Activated CD4-positive, alpha-beta T cell treated with anti-CD3 and anti-CD28 coated beads, Interleukin-2, amount 50 U/mL, for 16 hours (primary cell): ENCODE measurements at regions not wholly inside any gene's neighbourhood (a gene's known extent, or its start where the extent isn't known, plus 50 kb on each side); places are given as distances from the start of the nearest gene placed in this dataset.

Experiments used
- DNase-seq: peaks from one replicate; pipeline ENCODE4 v3.0.0-alpha.2; 2020

DNA sequence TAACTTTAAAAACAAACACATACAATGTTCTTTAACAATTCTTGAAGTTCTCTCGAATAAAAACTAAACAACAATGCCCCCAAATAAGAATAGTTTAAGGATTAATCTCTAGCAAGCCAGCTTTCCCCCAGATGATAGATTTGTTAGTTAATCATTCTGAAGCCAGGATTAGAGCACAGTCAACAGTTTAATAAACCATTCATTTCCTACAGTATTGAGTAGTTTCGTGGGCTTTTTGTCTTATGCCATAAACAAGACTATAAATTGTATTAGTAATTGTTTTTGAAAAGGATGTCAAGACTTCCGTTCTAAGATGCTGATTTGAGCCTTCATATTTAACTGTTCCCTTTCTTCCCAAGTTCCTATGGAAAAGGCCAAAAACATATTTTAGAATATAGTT is 136.6 kb downstream of the PIK3R1 start:
- no peak for DNase-seq

DNA sequence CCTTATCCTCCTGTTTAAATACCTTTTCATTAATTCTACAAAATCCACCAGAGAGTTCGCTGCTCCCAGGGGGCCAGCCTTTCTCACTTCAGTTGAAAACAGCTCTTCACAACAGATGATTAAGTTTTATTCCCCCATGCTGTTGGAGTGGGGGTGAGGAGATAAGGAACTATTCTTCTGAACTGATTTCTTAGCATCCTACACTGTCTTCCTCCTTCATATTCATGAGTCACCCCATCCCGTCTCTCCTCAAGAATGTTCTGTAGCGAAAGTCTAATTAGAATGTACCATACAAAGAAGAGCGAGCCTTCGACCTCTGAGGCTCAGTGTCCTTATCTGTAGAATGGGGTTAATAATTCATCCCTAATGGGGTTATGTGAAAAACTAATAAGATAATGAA is 138.0 kb downstream of the PIK3R1 start:
- no peak for DNase-seq

GRCh38 chr5:68354315-68354714 is 138.8 kb downstream of the PIK3R1 start:
- no peak for DNase-seq

DNA sequence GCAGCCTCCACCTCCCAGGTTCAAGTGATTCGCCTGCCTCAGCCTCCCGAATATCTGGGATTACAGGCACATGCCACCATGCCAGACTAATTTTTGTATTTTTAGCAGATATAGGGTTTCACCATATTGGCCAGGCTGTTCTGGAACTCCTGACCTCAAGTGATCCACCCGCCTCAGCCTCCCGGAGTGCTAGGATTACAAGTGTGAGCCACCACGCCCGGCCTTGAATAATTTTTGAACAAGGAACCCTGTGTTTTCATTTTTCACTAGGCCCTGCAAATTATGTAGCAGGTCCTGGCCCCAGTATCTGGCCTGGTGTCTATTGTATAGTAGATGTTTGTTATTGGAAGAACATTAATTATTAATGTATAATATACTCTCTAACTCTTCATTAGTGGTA is 140.7 kb downstream of the PIK3R1 start:
- no peak for DNase-seq

GRCh38 chr5:68356623-68357022 is 141.1 kb downstream of the PIK3R1 start:
- no peak for DNase-seq

DNA sequence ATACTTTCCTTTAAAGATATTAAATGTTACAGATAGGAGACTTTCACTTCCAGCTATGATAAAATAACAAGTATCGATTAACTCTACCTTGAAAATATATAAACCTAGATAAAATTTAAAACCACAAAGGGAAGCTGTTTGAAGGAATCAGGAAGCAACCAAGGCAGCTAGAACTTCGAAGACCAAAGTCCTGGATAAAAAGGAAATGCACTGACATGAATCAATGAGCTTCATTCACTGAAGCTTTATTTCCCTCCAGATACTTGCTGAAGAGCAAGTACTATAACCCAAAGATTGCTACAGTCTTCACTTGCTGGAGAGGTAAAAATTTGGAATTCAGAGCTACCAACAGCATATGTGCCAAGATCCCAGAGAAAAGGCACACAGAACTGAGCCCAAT is 144.1 kb downstream of the PIK3R1 start:
- no peak for DNase-seq

- DNase-seq, result no peak
Observed at GRCh38 chr5:68362331-68362730, 146.8 kb downstream of the PIK3R1 start.

DNA sequence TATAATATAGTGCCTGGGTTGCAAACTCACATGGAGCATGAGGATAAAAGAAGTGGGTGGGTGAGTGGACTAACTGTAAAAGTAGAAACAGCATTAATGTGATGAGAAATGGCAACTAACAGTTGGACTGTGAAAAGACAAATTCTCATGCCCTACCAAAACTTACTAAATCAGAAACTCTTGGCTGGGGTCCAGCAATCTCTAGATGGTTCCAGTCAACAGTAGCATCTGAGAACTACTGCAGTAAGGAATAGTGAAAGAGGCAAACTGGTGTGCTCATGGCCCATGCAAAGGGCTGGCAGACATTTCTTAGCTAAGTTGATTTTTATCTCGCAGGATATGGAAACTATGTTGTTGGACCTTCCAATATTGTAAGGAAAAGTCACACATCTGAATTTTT is 150.3 kb downstream of the PIK3R1 start:
- no peak for DNase-seq

DNA sequence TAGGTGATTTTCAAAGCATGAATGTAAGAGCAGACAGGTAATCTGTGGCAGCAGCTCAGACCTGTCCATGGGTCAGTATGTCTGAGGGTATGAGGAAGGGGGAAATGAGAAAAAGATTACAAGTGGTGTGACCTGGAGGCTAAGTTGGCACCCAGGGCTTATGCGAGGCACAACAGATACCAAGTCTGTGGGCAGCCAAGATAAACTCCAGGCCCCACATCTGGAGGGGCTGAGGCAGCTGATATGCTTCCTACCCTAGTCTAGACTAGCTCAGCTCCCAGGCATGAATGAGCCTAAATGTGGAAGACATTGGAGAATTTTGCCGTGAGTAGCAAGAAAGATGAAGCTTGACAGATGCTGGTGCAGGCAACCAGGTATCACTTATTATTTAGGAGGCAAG is 151.7 kb downstream of the PIK3R1 start:
- no peak for DNase-seq

DNA sequence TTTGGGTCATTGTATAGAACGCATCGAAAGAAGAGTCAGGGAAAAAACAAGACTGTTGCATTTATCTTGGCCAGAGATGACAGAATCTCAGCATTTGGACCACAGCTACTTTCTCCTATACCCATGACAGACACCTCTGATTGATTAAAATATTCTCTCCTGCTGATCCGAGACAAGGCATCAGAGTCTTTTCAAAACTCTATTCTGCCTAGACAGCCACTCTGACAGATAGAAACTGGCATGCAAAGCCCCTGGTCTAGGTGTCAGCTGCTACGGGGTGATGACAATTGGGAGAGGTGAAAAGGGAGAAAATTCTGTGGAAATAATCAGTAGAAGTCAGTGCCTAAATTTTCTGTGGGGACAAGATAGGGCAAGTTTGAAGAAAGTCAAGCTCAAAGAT is 152.2 kb downstream of the PIK3R1 start:
- DNase-seq, result no peak

DNA sequence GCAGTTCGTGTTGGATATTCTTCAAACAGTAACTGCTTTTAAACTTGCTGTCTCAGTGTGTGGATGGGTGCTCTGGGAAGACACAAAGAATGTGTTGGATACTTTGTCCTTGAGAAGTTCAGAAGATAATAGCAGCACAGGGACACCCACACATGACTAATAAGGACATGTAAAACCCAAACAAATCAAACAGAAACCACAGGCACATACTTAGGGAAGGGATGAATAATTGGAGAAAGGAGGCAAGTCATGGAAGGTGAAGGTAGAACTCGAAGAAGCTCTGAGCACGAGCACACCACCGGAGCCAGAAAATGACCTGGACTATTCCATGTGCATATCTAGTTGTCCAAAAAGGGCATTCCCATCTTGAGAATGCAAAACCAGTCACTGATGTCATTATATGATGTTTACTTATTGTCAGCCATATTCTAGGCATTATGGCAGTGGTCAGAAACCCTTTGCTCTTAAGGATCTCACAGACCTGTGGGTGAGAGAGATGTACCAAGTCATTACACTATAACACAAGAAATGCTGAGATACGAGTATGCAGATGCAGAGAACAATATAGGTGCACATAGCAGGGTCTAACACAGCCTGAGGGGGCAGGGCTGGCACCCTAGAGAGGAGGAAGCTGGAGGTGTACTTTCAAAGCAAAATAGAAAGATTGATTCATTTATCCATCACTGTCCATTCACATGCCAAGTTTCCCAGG is 152.9 kb downstream of the PIK3R1 start:
- DNase-seq, result no peak

DNA sequence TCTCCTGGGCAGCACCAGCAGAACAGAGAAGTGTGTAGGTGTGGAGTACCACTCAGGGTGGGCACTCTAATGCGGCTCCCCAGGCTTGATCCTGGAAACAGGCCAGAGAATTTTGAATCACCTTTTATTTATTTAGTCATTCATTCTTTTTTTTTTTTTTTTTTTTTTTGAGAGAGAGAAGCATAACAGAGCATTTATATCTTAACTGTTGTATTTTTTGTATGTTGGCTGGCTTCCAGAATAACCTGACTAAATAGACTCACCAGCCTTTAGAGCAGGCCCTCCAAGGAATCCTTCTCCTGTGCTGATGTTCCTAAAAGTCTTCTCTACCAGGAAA is 153.4 kb downstream of the PIK3R1 start:
- DNase-seq, result no peak

DNA sequence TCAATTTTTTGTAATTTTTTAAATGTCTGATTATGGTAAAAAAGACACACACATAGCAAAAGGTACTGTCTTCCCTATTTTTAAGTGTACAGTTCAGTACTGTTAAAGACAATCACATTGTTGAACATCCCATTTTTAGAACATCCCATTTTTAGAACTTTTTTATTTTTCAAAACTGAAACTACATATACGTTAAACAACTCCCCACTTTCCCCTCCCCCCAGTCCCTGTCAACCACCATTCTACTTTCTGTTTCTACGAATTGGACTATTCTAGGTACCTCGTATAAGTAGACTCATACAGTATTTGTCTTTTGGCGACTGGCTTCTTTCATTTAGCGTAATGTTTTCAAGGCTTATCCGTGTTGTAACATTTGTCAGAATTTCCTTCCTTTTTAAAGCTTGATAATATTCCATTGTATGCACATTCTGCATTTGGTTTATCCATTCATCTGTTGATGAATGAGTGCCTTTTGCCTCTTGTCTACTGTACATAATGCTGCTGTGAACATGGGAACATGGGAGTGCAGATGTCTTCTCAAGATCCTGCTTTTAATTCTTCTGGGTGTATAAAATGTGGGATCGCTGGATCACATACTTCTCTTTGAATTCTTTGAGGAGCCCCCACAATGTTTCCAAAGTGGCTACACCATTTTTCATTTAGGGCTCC is 154.0 kb downstream of the PIK3R1 start:
- peak; percentile 72 for DNase-seq

GRCh38 chr5:68370196-68370595 is 154.6 kb downstream of the PIK3R1 start:
- DNase-seq, result no peak

GRCh38 chr5:68371607-68372006 is 156.1 kb downstream of the PIK3R1 start:
- no peak for DNase-seq

- no peak for DNase-seq
Observed at GRCh38 chr5:68372161-68372560, 156.6 kb downstream of the PIK3R1 start.

GRCh38 chr5:68373050-68373449 is 157.5 kb downstream of the PIK3R1 start:
- DNase-seq, result no peak

GRCh38 chr5:68374796-68375518 is 159.4 kb downstream of the PIK3R1 start:
- DNase-seq, result no peak

- DNase-seq, result no peak
Observed at GRCh38 chr5:68375540-68375939, 160.0 kb downstream of the PIK3R1 start.

GRCh38 chr5:68376935-68377334 is 161.4 kb downstream of the PIK3R1 start:
- no peak for DNase-seq

DNA sequence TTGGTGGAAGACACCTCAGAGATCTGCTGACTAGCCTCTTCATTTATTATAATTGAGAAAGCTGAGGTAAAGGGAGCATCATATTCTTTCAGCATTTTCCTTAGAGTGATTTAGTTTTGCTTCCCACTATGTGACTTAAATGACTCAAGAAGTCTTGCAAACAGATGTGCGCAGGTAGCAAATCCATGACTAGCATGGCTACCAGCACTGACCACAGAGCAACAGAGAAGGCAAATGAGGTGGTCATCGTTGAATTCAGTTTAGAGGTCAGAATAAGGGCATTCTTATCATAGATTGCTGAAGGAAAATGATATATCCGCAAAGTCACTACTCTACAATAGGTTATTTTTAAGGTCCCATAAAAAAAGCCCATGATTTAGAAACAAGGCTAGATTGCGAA is 162.2 kb downstream of the PIK3R1 start:
- DNase-seq, result no peak

DNA sequence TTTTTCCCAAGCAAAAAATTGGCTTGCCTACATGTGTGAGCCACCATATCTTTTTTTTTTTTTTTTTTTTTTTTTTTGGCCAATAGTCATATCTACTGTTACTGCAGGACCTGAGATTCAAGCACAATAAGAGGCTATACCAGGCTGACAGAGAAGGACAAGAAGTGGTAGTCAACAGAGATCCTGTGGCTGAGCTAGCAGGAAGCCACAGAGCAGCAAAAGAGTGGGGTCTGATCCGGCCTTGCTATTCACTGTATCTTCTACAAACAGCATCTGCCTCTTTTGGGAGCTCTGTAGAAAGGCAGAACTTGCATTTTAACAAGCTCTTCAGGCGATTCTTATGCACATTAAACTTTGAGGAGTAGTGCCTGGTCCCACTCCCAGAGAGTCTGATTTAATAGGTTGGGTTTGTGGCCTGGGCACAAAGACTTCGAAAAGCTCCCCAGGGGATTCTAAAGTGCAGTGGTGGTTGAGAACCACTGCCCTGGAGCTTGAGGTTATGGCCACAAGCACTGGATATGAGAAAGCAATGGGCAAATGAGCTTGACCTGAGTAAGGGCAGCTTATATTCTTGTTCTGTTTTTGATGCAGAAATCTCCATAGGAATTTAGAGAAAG is 162.8 kb downstream of the PIK3R1 start:
- DNase-seq, result no peak

DNA sequence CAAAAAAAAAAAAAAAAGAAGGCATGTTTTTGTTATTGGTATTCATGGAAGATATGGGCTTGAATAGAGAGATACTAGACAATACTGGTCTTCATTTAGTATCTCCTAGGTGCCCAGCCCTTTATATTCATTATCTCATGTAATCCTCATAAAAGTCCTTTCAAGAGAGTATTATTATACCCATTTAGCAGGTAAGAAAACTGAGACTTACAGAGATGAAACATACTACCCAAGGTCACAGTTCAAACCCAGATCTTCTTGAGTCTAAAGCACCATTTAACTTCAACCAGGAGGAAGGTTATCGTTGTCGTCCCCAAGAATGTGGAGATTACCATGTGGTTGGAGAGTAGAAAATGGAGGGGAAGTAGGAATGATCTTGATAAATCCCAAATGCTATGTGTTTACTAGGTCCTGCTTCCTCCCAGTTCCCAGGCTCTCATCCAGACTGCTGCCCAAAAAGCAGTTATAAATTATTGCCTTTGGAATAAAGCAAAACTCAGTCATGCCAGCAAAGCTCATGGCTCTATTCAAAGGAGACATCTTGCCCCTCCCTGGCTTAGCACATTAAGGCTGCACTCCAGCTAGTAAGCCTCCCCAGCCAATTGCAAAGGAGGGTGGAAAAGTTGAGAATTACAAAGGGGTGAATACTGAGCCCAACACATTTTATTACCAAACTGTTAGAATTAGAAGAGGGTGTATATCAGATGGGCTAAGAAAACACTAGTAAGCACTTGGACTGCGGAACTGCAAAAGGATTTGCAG is 163.9 kb downstream of the PIK3R1 start:
- DNase-seq, result no peak
